Neuronal stem cell (in vitro differentiated cells): ENCODE measurements at regions not wholly inside any gene's neighbourhood (a gene's known extent, or its start where the extent isn't known, plus 50 kb on each side); places are given as distances from the start of the nearest gene placed in this dataset.

ENCODE experiments used
- DNase-seq: peaks from one replicate; pipeline ENCODE4 v3.0.0-alpha.2; 2013; ENCODE audit warnings: low spot score
- H2AFZ ChIP-seq: one replicate; pipeline ENCODE4 v1.6.1; 2013; ENCODE audit warnings: mild to moderate bottlenecking, low read length, inconsistent platforms
- H2AK5ac ChIP-seq: 2 replicates; pipeline ENCODE4 v1.6.1; 2013; ENCODE audit warnings: low read depth, mild to moderate bottlenecking, inconsistent platforms, low read length, moderate library complexity, mixed read lengths
- H2BK120ac ChIP-seq: 2 replicates; pipeline ENCODE4 v1.6.1; 2013; ENCODE audit warnings: low read depth, mild to moderate bottlenecking, inconsistent platforms, low read length, moderate library complexity, mixed read lengths
- H2BK12ac ChIP-seq: one replicate; pipeline ENCODE4 v1.6.1; 2013; ENCODE audit warnings: low read length, inconsistent platforms
- H2BK15ac ChIP-seq: 2 replicates; pipeline ENCODE4 v1.6.1; 2013; ENCODE audit warnings: mild to moderate bottlenecking, low read length, inconsistent platforms, mixed read lengths
- H2BK5ac ChIP-seq: one replicate; pipeline ENCODE4 v1.6.1; 2013; ENCODE audit warnings: inconsistent platforms, mild to moderate bottlenecking, low read length, moderate library complexity
- H3K14ac ChIP-seq: one replicate; pipeline ENCODE4 v1.6.1; 2013; ENCODE audit warnings: low read length, inconsistent platforms
- H3K18ac ChIP-seq: 2 replicates; pipeline ENCODE4 v1.6.1; 2013; ENCODE audit warnings: low read length, inconsistent platforms
- H3K23ac ChIP-seq: 2 replicates; pipeline ENCODE4 v1.6.1; 2013; ENCODE audit warnings: low read depth, mild to moderate bottlenecking, mixed read lengths, low read length, inconsistent platforms; ENCODE audit not compliant: poor library complexity
- H3K27ac ChIP-seq: replicated peaks from 3 replicates; pipeline ENCODE4 v1.5.1; 2013; ENCODE audit warnings: low read length, inconsistent platforms
- H3K27me3 ChIP-seq, 3 experiments: 2 replicates each; pipeline ENCODE4 v1.6.1; 2013; ENCODE audit warnings: low read length in 3 of 3, mild to moderate bottlenecking in 2 of 3, inconsistent platforms in 1 of 3, low read depth in 1 of 3, mixed read lengths in 1 of 3, moderate library complexity in 1 of 3; ENCODE audit not compliant: control insufficient read depth in 3 of 3, insufficient read depth in 3 of 3
- H3K36me3 ChIP-seq, 2 donors: replicated peaks in 1 of 2; 2 replicates each; pipeline ENCODE4 v1.6.1; 2013; ENCODE audit warnings: low read length in 2 of 2; ENCODE audit not compliant: control insufficient read depth in 2 of 2, insufficient read depth in 2 of 2
- H3K4ac ChIP-seq: 2 replicates; pipeline ENCODE4 v1.6.1; 2013; ENCODE audit warnings: inconsistent platforms, mild to moderate bottlenecking, low read length, moderate library complexity
- H3K4me1 ChIP-seq, 2 donors: 1 replicate in 1 of 2; 2 replicates in 1 of 2; pipeline ENCODE4 v1.6.1; 2013; ENCODE audit warnings: low read length in 2 of 2, low read depth in 1 of 2; ENCODE audit not compliant: control insufficient read depth in 2 of 2, insufficient read depth in 1 of 2
- H3K4me2 ChIP-seq: one replicate; pipeline ENCODE4 v1.6.1; 2013; ENCODE audit warnings: mild to moderate bottlenecking, low read length, inconsistent platforms; ENCODE audit not compliant: insufficient read depth, poor library complexity, severe bottlenecking
- H3K4me3 ChIP-seq, 2 donors: 2 replicates each; pipeline ENCODE4 v1.5.1; 2013; ENCODE audit warnings: low read length in 2 of 2, mild to moderate bottlenecking in 2 of 2, inconsistent platforms in 1 of 2, moderate library complexity in 1 of 2
- H3K79me1 ChIP-seq: one replicate; pipeline ENCODE4 v1.6.1; 2013; ENCODE audit warnings: low read depth, mild to moderate bottlenecking, inconsistent platforms, low read length, moderate library complexity
- H3K9ac ChIP-seq: one replicate; pipeline ENCODE4 v1.6.1; 2013; ENCODE audit warnings: mild to moderate bottlenecking, low read depth, low read length, inconsistent platforms; ENCODE audit not compliant: poor library complexity
- H3K9me3 ChIP-seq, 2 donors: replicated peaks in 1 of 2; 2 replicates each; pipeline versions ENCODE3 to v1.6.1; 2013; ENCODE audit warnings: low read length in 2 of 2, mild to moderate bottlenecking in 2 of 2, inconsistent platforms in 1 of 2, low read depth in 1 of 2, mixed read lengths in 1 of 2, moderate library complexity in 1 of 2; ENCODE audit not compliant: control insufficient read depth in 2 of 2, insufficient read depth in 1 of 2
- H4K8ac ChIP-seq: one replicate; pipeline ENCODE4 v1.6.1; 2013; ENCODE audit warnings: low read depth, mild to moderate bottlenecking, inconsistent platforms, low read length, moderate library complexity
- H4K91ac ChIP-seq: one replicate; pipeline ENCODE4 v1.6.1; 2013; ENCODE audit warnings: low read length, low read depth, mild to moderate bottlenecking, inconsistent platforms; ENCODE audit not compliant: poor library complexity
- WGBS, 2 donors: extraction: QIAGEN DNeasy Blood & Tissue Kit; methylation state at CpG; one replicate each; pipeline ENCODE4 v1.1.7; 2013; ENCODE audit warnings: missing lambda C conversion rate in 2 of 2, mixed read lengths in 1 of 2; ENCODE audit not compliant: insufficient read length in 2 of 2, insufficient replicate concordance in 1 of 2; ENCODE audit errors: extremely low coverage in 2 of 2; 5-methylcytosine and 5-hydroxymethylcytosine counted together

DNA sequence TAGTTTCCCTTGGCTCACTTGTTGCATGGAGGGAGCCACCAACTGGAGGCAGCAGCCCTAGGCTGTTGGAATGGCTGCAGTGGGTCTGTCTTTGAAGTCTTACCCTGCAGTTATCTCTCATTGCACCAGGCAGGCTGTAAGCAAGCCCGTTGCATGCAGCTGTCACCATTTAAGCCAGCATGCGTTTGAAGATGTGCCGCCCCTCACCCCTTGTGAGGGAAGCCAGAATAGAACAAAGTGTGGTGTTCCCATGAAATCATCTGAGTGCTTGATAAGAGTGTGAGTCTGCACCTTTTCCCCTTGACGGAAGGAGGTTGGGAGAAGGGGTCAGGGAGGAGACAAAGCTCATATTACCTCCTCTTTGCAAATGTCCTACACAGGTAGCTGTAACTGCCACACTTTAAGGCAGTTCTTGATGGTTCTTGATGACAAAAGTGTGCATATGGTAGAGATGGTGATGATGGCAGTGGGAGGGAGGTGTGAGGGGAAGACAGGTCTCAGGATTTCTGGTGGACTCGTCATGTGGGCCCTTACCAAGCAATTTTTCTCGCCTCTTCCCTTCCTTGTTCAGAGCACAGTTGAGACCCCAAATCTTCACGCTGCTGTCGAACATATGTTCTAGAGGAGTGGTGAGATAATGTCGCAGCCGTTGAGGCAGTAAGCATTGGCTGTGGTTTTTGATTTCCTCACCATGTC lies 191.4 kb upstream of the LEF1 start:
- WGBS, 2 donors: no CpG with 5 or more reads among the region's 10 CpGs
- DNase-seq: no peak
- H3K14ac ChIP-seq: no peak overlapping the region

DNA sequence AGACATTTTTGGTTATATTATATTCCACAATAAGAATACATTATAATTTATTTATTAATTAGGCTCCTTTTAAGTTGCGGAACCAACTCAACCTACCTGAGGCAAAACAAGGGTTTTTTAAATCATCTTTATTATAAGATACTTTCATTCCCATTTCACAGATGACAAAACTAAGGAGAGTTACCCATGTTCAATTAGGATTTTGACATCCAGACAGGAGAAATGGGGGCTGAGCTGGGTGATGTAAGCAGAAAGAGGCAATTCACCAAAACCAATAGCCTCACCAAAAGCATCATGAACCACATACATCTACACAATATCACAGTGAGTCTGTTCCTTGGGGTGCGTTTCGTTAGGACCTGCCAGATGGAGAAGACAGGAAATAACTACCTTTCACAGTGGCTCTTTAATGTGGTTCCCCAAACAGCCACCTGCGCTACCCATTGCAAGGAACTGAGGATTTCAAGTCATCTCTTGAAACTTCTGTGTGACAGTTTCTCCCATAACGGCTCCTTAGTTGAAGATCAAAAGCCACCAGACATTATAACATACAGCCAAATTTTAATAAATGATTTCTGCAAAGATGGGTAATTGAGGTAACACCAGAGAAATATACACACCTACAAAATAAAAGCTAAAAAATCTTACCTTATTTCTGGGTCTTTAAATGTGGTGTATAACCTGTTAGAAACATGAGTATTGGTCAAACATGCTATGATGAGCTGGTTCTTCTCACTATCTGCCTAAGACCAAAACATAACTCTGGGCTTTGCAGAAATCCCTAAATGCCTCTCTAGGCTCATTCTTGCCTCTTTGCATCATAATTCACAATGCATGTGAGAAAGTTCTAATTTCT lies 190.6 kb upstream of the LEF1 start:
- Histone ChIP-seq H2AFZ (no peak overlapping the region), H4K8ac (no peak overlapping the region), H3K9ac (no peak overlapping the region), H3K23ac (no peak overlapping the region), H2BK5ac (no peak overlapping the region), H2BK120ac (no peak overlapping the region), H3K4me2 (no peak overlapping the region), H4K91ac (no peak overlapping the region), H2AK5ac (no peak overlapping the region), H2BK12ac (no peak overlapping the region), H3K79me1 (no peaks in the 10 kb centered on the region), H3K4me3 (no peak overlapping the region), H3K14ac (no peak overlapping the region), H3K27ac (no peak overlapping the region), H2BK15ac (no peak overlapping the region), H3K9me3 (no peaks in the 10 kb centered on the region), H3K18ac (no peak overlapping the region), H3K4ac (no peak overlapping the region), H3K4me1 (peaks cover 0 to 8% of the 10 kb centered on the region in 2 donors), H3K27me3 (no peaks in the 10 kb centered on the region), H3K36me3 (no peaks in the 10 kb centered on the region)
- WGBS, 2 donors: no CpG with 5 or more reads among the region's 5 CpGs
- DNase-seq: no peak

More for the DNA sequence above, 191.4 kb upstream of the LEF1 start:
- Histone ChIP-seq H3K4me2 (no peak overlapping the region), H2BK5ac (no peak overlapping the region), H3K36me3 (no peaks in the 10 kb centered on the region), H3K4me1 (peaks cover 0 to 10% of the 10 kb centered on the region in 2 donors), H3K27me3 (no peaks in the 10 kb centered on the region), H3K4me3 (no peak overlapping the region), H2AFZ (no peak overlapping the region), H3K9ac (no peak overlapping the region), H4K91ac (no peak overlapping the region), H3K23ac (no peak overlapping the region), H3K79me1 (no peaks in the 10 kb centered on the region), H2AK5ac (no peak overlapping the region), H4K8ac (no peak overlapping the region), H3K18ac (no peak overlapping the region), H2BK15ac (no peak overlapping the region), H3K4ac (no peak overlapping the region), H3K9me3 (no peaks in the 10 kb centered on the region), H2BK12ac (no peak overlapping the region), H3K27ac (no peak overlapping the region), H2BK120ac (no peak overlapping the region)

DNA sequence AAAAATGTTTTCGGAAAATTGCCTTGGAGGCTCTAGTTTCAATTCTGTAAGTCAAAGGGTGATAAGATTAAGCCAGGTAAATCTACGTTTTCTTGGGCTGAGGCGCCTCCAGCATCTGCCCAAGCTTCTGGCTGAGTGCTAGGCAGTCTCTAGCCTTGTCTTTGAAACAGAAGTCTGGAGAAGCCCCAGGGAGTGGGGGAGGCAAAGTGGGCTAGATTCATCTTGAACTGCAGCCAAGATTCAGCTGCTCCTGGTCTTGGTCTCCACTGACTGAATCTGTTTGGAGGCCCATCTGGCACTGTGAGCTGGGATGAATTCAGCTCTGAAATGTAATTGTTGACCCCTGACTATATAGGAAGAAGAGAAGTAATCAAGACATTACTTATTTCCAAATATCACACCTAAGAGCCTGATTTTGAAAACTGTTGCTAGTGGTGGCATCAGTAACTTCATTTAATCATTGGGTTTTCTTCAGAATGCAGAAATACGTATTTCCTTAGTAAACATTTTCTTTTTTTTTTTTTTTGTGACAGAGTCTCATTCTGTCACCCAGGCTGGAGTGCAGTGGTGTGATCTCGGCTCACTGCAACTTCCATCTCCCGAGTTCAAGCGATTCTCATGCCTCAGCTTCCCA lies 187.3 kb upstream of the LEF1 start:
- Histone ChIP-seq H3K4me3 (no peak overlapping the region), H3K79me1 (no peaks in the 10 kb centered on the region), H3K36me3 (no peaks in the 10 kb centered on the region), H2BK15ac (no peak overlapping the region), H3K27me3 (no peaks in the 10 kb centered on the region), H4K91ac (no peak overlapping the region), H3K4me2 (no peak overlapping the region), H2BK120ac (no peak overlapping the region), H3K4ac (no peak overlapping the region), H3K18ac (peak overlapping the region; percentile 54), H3K14ac (no peak overlapping the region), H4K8ac (no peak overlapping the region), H2BK12ac (no peak overlapping the region), H2AK5ac (no peak overlapping the region), H3K9me3 (no peaks in the 10 kb centered on the region), H3K4me1 (peaks cover 0 to 6% of the 10 kb centered on the region in 2 donors), H3K23ac (no peak overlapping the region), H2BK5ac (no peak overlapping the region), H3K9ac (no peak overlapping the region), H2AFZ (no peak overlapping the region), H3K27ac (no peak overlapping the region)
- no CpG with 5 or more reads among the region's 7 CpGs for WGBS, 2 donors
- no peak for DNase-seq
